ENCODE measurements at regions not wholly inside any gene's neighbourhood (a gene's known extent, or its start where the extent isn't known, plus 50 kb on each side); places are given as distances from the start of the nearest gene placed in this dataset.

GRCh38 chr2:136334967-136335366 lies 217.0 kb upstream of the CXCR4 start:
- TF ChIP-seq CTCF (IDR thresholded peaks at IDR 0.05) (no peak), POLR2A (IDR thresholded peaks at IDR 0.05) (no peak)

Data from thyroid gland (tissue), 4 donors.